ENCODE measurements at regions not wholly inside any gene's neighbourhood (a gene's known extent, or its start where the extent isn't known, plus 50 kb on each side); places are given as distances from the start of the nearest gene placed in this dataset.

DNA sequence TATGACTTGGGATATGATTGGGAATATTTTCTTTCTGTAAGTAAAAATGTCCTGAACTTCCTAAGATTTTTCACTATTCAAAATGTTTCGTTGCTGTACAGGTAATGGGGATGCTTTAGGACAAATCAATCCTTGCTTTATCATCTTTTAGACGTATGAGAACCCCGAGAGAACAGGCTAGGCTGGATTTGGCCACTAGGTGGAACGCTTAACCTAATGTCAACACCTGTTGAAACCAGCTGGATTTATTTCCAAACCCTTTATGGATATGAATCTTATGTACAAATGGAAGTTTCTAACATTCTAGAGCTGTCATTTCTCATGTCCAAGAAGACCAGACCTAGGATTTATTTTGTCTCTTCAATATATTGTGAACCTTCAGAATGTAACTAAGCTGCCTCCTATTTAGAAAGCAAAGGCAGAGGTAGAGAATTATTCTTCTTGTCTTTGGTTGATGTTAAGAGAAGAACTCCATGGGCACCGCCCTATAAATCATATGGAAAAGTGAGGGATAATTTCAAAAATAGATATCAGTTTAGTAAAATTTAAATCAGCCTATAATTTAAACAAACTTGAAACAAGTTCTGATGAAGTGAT is 96.7 kb downstream of the PMAIP1 start:
- TF ChIP-seq, protein P1, sequence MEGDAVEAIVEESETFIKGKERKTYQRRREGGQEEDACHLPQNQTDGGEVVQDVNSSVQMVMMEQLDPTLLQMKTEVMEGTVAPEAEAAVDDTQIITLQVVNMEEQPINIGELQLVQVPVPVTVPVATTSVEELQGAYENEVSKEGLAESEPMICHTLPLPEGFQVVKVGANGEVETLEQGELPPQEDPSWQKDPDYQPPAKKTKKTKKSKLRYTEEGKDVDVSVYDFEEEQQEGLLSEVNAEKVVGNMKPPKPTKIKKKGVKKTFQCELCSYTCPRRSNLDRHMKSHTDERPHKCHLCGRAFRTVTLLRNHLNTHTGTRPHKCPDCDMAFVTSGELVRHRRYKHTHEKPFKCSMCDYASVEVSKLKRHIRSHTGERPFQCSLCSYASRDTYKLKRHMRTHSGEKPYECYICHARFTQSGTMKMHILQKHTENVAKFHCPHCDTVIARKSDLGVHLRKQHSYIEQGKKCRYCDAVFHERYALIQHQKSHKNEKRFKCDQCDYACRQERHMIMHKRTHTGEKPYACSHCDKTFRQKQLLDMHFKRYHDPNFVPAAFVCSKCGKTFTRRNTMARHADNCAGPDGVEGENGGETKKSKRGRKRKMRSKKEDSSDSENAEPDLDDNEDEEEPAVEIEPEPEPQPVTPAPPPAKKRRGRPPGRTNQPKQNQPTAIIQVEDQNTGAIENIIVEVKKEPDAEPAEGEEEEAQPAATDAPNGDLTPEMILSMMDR (IDR thresholded peaks at IDR 0.05) = peak; percentile 42 to 70 (median 61)
- TF ChIP-seq POLR2A (IDR thresholded peaks at IDR 0.05) = no peak
